ENCODE measurements at regions not wholly inside any gene's neighbourhood (a gene's known extent, or its start where the extent isn't known, plus 50 kb on each side); places are given as distances from the start of the nearest gene placed in this dataset.

GRCh38 chr18:46379323-46379950 is 275.3 kb downstream of the HAUS1 start:
- TF ChIP-seq, protein P1, sequence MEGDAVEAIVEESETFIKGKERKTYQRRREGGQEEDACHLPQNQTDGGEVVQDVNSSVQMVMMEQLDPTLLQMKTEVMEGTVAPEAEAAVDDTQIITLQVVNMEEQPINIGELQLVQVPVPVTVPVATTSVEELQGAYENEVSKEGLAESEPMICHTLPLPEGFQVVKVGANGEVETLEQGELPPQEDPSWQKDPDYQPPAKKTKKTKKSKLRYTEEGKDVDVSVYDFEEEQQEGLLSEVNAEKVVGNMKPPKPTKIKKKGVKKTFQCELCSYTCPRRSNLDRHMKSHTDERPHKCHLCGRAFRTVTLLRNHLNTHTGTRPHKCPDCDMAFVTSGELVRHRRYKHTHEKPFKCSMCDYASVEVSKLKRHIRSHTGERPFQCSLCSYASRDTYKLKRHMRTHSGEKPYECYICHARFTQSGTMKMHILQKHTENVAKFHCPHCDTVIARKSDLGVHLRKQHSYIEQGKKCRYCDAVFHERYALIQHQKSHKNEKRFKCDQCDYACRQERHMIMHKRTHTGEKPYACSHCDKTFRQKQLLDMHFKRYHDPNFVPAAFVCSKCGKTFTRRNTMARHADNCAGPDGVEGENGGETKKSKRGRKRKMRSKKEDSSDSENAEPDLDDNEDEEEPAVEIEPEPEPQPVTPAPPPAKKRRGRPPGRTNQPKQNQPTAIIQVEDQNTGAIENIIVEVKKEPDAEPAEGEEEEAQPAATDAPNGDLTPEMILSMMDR (IDR thresholded peaks at IDR 0.05): no peak
- TF ChIP-seq JUN (CRISPR knock-in tag; IDR thresholded peaks at IDR 0.05) (no peak), E2F5 (CRISPR knock-in tag; IDR thresholded peaks at IDR 0.05) (no peak), FOXP1 (CRISPR knock-in tag; IDR thresholded peaks at IDR 0.05; ENCODE audit: borderline replicate concordance) (no peak), ZNF416 (CRISPR knock-in tag; IDR thresholded peaks at IDR 0.05) (no peak), ZNF138 (CRISPR knock-in tag; conservative IDR thresholded peaks at IDR 0.05) (no peak)
- TF ChIP-seq, protein P2, sequence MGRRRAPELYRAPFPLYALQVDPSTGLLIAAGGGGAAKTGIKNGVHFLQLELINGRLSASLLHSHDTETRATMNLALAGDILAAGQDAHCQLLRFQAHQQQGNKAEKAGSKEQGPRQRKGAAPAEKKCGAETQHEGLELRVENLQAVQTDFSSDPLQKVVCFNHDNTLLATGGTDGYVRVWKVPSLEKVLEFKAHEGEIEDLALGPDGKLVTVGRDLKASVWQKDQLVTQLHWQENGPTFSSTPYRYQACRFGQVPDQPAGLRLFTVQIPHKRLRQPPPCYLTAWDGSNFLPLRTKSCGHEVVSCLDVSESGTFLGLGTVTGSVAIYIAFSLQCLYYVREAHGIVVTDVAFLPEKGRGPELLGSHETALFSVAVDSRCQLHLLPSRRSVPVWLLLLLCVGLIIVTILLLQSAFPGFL (CRISPR knock-in tag; IDR thresholded peaks at IDR 0.05; ENCODE audit: borderline replicate concordance): no peak
